ENCODE measurements at regions not wholly inside any gene's neighbourhood (a gene's known extent, or its start where the extent isn't known, plus 50 kb on each side); places are given as distances from the start of the nearest gene placed in this dataset.
A peak's percentile ranks its signal among the peaks of the same experiment; 100 is the strongest.

GRCh38 chr14:38073641-38074040, 134.1 kb upstream of the SSTR1 start:
- no peak for DNase-seq

- no peak for DNase-seq
Observed at GRCh38 chr14:38074081-38074480, 133.6 kb upstream of the SSTR1 start.

- DNase-seq = peak; percentile 61
Observed at GRCh38 chr14:38074754-38075153, 132.9 kb upstream of the SSTR1 start.

GRCh38 chr14:38078393-38078792, 129.3 kb upstream of the SSTR1 start:
- peak; percentile 83 for DNase-seq

GRCh38 chr14:38079268-38079667, 128.4 kb upstream of the SSTR1 start:
- DNase-seq = peak; percentile 54

- DNase-seq = no peak
Observed at GRCh38 chr14:38079886-38080285, 127.8 kb upstream of the SSTR1 start.

GRCh38 chr14:38080696-38081095, 127.0 kb upstream of the SSTR1 start:
- no peak for DNase-seq

GRCh38 chr14:38083039-38083438, 124.7 kb upstream of the SSTR1 start:
- no peak for DNase-seq

- DNase-seq = no peak
Observed at GRCh38 chr14:38089123-38089522, 118.6 kb upstream of the SSTR1 start.

- no peak for DNase-seq
Observed at GRCh38 chr14:38090506-38090905, 117.2 kb upstream of the SSTR1 start.

GRCh38 chr14:38098074-38098836, 109.4 kb upstream of the SSTR1 start:
- DNase-seq = no peak

GRCh38 chr14:38101679-38102078, 106.0 kb upstream of the SSTR1 start:
- no peak for DNase-seq

- no peak for DNase-seq
Observed at GRCh38 chr14:38103542-38104225, 104.0 kb upstream of the SSTR1 start.

- DNase-seq = no peak
Observed at GRCh38 chr14:38105106-38105702, 102.5 kb upstream of the SSTR1 start.

- no peak for DNase-seq
Observed at GRCh38 chr14:38107216-38107631, 100.5 kb upstream of the SSTR1 start.

- DNase-seq = no peak
Observed at GRCh38 chr14:38108681-38109080, 99.0 kb upstream of the SSTR1 start.

- no peak for DNase-seq
Observed at GRCh38 chr14:38110258-38110657, 97.4 kb upstream of the SSTR1 start.

GRCh38 chr14:38111046-38111445, 96.7 kb upstream of the SSTR1 start:
- DNase-seq = no peak

GRCh38 chr14:38113546-38113945, 94.2 kb upstream of the SSTR1 start:
- no peak for DNase-seq

GRCh38 chr14:38116895-38117294, 90.8 kb upstream of the SSTR1 start:
- DNase-seq = no peak

- DNase-seq = no peak
Observed at GRCh38 chr14:38120109-38120508, 87.6 kb upstream of the SSTR1 start.

- DNase-seq = peak; percentile 10
Observed at GRCh38 chr14:38121320-38122020, 86.2 kb upstream of the SSTR1 start.

- no peak for DNase-seq
Observed at GRCh38 chr14:38122241-38122640, 85.5 kb upstream of the SSTR1 start.
